AG04450 (cell line): ENCODE measurements at regions not wholly inside any gene's neighbourhood (a gene's known extent, or its start where the extent isn't known, plus 50 kb on each side); places are given as distances from the start of the nearest gene placed in this dataset.

Experiments used
- CTCF ChIA-PET: fragments of 300-600, 350-600 bp; formaldehyde crosslinking; extraction: SDS; loops from one replicate; lab custom pipeline; 2022; ENCODE audit warnings: antibody characterized with exemption, inconsistent platforms; lab: Charles Lee
- POLR2A ChIA-PET: fragments of 350-600 bp; formaldehyde crosslinking; extraction: SDS; loops from one replicate; lab custom pipeline; 2021; ENCODE audit warnings: antibody characterized with exemption, inconsistent platforms; lab: Yijun Ruan, JAX
- DNase-seq: peaks from one replicate; pipeline ENCODE4 v3.0.0-alpha.2; 2011; ENCODE audit warnings: low read depth, low spot score
- H3K27ac ChIP-seq: one replicate; pipeline ENCODE4 v1.5.1; 2012; ENCODE audit warnings: low read depth, low read length, control low read depth
- H3K27me3 ChIP-seq: one replicate; pipeline ENCODE4 v1.6.0; 2012; ENCODE audit warnings: low read length; ENCODE audit not compliant: control insufficient read depth, insufficient read depth
- H3K4me3 ChIP-seq: 2 replicates; pipeline ENCODE4 v1.5.1; 2011; ENCODE audit warnings: mild to moderate bottlenecking, low read depth, low read length, control low read depth
- H3K9me3 ChIP-seq: 2 replicates; pipeline ENCODE4 v1.5.1; 2012; ENCODE audit warnings: low read length; ENCODE audit not compliant: control insufficient read depth, insufficient read depth
- TF ChIP-seq, protein P1 (sequence below): IDR thresholded peaks from 2 replicates; pipeline ENCODE4 v1.5.1; 2011; ENCODE audit warnings: low read depth, low read length, control low read depth, inconsistent platforms

DNA sequence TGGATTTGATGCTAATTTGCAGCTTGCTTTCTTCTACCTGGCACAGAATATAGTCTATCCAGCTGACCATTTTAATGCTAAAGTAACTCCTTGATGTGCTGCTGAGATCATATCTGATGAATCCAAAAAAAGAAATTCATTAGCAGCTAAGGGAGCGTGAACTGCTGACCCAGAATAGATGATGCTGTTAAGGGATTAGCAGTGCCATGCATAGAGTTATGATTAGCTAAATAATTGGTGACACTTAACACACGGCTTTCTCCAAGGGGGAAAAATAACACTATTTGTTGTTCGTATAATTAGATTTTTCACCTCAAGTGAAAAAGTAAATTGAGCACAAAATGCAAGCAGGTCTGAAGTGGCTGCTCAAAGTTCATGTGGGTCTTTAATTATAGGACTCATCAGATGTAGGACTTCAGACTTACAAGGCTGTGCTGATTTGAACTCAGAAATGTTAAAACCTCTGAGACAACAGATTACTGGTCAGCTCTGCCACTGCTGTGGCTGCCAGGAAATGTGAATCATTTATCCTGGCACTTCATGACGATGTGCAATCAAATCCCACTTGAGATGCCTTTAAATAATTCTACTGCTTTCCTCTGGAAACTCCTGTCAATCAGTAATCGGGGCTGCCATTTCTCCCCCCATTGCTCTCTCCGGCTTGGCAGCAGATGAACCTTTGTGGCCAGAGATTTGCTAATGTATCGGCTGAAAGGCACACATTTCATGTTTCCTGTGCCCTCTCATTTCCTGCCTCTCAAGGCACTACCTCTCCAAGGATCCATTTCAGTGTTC is 291.6 kb upstream of the C9orf72 start:
- TF ChIP-seq, protein P1, sequence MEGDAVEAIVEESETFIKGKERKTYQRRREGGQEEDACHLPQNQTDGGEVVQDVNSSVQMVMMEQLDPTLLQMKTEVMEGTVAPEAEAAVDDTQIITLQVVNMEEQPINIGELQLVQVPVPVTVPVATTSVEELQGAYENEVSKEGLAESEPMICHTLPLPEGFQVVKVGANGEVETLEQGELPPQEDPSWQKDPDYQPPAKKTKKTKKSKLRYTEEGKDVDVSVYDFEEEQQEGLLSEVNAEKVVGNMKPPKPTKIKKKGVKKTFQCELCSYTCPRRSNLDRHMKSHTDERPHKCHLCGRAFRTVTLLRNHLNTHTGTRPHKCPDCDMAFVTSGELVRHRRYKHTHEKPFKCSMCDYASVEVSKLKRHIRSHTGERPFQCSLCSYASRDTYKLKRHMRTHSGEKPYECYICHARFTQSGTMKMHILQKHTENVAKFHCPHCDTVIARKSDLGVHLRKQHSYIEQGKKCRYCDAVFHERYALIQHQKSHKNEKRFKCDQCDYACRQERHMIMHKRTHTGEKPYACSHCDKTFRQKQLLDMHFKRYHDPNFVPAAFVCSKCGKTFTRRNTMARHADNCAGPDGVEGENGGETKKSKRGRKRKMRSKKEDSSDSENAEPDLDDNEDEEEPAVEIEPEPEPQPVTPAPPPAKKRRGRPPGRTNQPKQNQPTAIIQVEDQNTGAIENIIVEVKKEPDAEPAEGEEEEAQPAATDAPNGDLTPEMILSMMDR: no peak
- no peaks in the 10 kb centered on the region for H3K9me3 ChIP-seq
- POLR2A ChIA-PET: no interaction called here
- no peak for DNase-seq
- H3K4me3 ChIP-seq: no peak overlapping the region
- H3K27me3 ChIP-seq: no peaks in the 10 kb centered on the region
- no peak overlapping the region for H3K27ac ChIP-seq
- CTCF ChIA-PET: no interaction called here

DNA sequence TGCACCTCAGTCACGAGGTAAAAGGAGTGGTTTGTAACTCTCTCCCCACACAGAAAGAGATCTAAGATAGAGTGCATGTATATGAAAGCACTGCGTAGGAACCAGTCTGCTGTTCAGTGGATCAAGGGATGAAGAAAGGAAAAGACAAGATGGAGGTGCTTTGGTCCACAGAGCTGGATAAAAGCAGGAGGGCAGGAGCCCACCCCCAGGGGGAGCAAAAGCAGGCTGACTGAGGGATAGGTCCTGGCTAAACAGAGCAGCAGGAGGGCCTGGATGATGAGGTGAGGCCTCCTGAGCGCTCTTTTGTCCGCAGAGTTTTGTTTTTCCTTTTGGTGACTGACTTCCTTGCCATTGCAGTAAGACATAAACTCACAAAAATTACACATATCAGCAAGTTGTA is 293.5 kb upstream of the C9orf72 start:
- TF ChIP-seq, protein P1: no peak
- no peak for DNase-seq
- no peak overlapping the region for H3K27ac ChIP-seq
- no peak overlapping the region for H3K4me3 ChIP-seq
- no peaks in the 10 kb centered on the region for H3K9me3 ChIP-seq
- H3K27me3 ChIP-seq: no peaks in the 10 kb centered on the region
- ChIA-PET POLR2A (no interaction called here), CTCF (no interaction called here)

DNA sequence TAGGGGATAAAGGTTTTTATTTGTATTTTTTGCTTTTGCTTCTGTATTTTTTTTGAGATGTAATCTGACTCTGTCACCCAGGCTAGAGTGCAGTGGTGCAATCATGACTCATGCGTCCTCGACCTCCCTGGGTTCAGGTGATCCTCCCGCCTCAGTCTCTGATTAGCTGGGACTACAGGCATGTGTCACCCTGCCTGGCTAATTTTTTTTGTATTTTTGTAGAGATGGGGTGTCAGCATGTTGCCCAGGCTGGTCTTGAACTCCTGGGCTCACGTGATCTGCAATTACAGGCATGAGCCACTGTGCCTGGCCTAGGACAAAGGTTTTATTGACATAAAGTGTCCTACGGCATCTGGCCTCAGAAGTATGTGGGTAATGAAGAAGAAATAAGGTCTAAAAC is 297.1 kb upstream of the C9orf72 start:
- Histone ChIP-seq H3K27me3 (no peaks in the 10 kb centered on the region), H3K4me3 (no peak overlapping the region), H3K27ac (no peak overlapping the region), H3K9me3 (no peaks in the 10 kb centered on the region)
- DNase-seq: no peak
- POLR2A ChIA-PET: no interaction called here
- TF ChIP-seq, protein P1: no peak
- CTCF ChIA-PET: no interaction called here

DNA sequence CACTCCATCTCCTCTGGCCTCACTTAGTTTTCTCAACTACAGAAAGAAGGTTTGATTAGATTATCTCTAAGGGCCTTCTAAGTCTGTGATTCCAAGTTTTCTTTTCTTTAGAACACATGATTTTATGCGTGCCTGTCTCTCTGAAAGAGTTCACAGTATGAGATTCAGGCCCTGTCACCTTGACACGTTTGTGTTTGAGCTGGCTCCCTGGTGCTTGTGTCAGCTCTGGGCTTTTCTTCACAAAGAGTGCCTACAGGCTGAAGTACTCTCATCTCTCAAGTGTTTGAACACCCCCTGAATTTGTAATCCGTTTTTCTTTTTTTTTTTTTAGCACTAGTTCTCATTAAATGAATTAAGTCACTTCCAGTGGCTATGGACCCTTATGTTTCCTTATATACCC is 306.9 kb upstream of the C9orf72 start:
- no peak for DNase-seq
- POLR2A ChIA-PET: no interaction called here
- TF ChIP-seq, protein P1: no peak
- Histone ChIP-seq H3K27ac (no peak overlapping the region), H3K4me3 (no peak overlapping the region), H3K9me3 (no peaks in the 10 kb centered on the region), H3K27me3 (no peaks in the 10 kb centered on the region)
- CTCF ChIA-PET: no interaction called here

DNA sequence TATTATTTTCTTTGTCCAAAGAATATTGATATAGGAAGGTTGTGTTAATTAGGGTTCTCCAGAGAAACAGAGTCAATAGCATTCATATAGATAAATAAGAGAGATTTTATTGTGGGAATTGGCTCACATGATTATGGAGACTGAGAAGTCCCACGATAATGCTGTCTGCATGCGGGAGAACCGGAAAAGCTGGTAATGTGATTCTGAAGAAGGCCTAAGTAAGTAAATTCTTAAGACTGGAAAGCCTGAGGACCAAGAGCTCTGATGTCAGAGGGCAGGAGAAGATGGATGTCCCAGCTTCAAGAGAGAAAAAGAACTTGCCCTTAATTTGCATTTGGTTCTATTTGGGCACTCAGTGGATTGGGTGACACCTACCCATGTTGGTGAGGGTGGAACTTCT is 307.4 kb upstream of the C9orf72 start:
- H3K27ac ChIP-seq: no peak overlapping the region
- ChIA-PET CTCF (no interaction called here), POLR2A (no interaction called here)
- no peaks in the 10 kb centered on the region for H3K9me3 ChIP-seq
- TF ChIP-seq, protein P1: no peak
- no peaks in the 10 kb centered on the region for H3K27me3 ChIP-seq
- no peak for DNase-seq
- H3K4me3 ChIP-seq: no peak overlapping the region
